Lung (tissue), 11 donors: ENCODE measurements at regions not wholly inside any gene's neighbourhood (a gene's known extent, or its start where the extent isn't known, plus 50 kb on each side); places are given as distances from the start of the nearest gene placed in this dataset.
A peak's percentile ranks its signal among the peaks of the same experiment; 100 is the strongest.

Source experiments
- ATAC-seq: fragments of 200-7000 bp; cut with Tn5 transposase; one replicate; pipeline ENCODE4 v1.9.1; 2020; ENCODE audit warnings: moderate number of reproducible peaks; ENCODE audit not compliant: insufficient read depth, low FRiP score
- DNase-seq, 3 donors: peaks; one replicate each; pipeline ENCODE4 v3.0.0-alpha.2; 2013 to 2017
- H3K27ac ChIP-seq, 2 donors: one replicate each; pipeline ENCODE4 v1.5.1; 2013; ENCODE audit warnings: mild to moderate bottlenecking in 2 of 2, moderate library complexity in 2 of 2, control low read depth in 1 of 2, inconsistent platforms in 1 of 2, low read depth in 1 of 2, low read length in 1 of 2
- H3K27me3 ChIP-seq, 3 donors: one replicate each; pipeline ENCODE4 v1.5.1; 2013; ENCODE audit warnings: low read length in 2 of 3; ENCODE audit not compliant: control insufficient read depth in 3 of 3, insufficient read depth in 3 of 3
- H3K36me3 ChIP-seq, 4 donors: one replicate each; pipeline ENCODE4 v1.5.1; 2013; ENCODE audit warnings: low read length in 4 of 4, mild to moderate bottlenecking in 1 of 4, moderate library complexity in 1 of 4; ENCODE audit not compliant: control insufficient read depth in 4 of 4, insufficient read depth in 4 of 4
- H3K4me1 ChIP-seq, 5 donors: one replicate each; pipeline ENCODE4 v1.5.1; 2013; ENCODE audit warnings: low read length in 5 of 5, mild to moderate bottlenecking in 2 of 5, moderate library complexity in 1 of 5; ENCODE audit not compliant: control insufficient read depth in 5 of 5, insufficient read depth in 5 of 5
- H3K4me3 ChIP-seq: one replicate; pipeline ENCODE4 v1.5.1; 2013; ENCODE audit warnings: mild to moderate bottlenecking, control low read depth, moderate library complexity
- H3K9ac ChIP-seq, 2 donors: one replicate each; pipeline ENCODE4 v1.5.1; 2013; ENCODE audit warnings: low read length in 2 of 2, control low read depth in 1 of 2; ENCODE audit not compliant: insufficient read depth in 1 of 2
- H3K9me3 ChIP-seq, 4 donors: one replicate each; pipeline ENCODE4 v1.5.1; 2013; ENCODE audit warnings: low read length in 3 of 4, mild to moderate bottlenecking in 1 of 4, moderate library complexity in 1 of 4; ENCODE audit not compliant: control insufficient read depth in 4 of 4, insufficient read depth in 3 of 4
- CTCF ChIP-seq: IDR thresholded peaks from 2 replicates; pipeline ENCODE4 v1.5.1; 2012; ENCODE audit warnings: mild to moderate bottlenecking; ENCODE audit errors: control extremely low read depth, extremely low read depth
- WGBS, 2 donors: extraction: QIAGEN DNeasy Blood & Tissue Kit; methylation state at CpG; one replicate each; pipeline ENCODE4 v1.1.7; 2013; 5-methylcytosine and 5-hydroxymethylcytosine counted together
- donor health status: control.
- donor health status: control.
- donor health status: Bipolar disorder and iron deficiency.
- donor health status: healthy.
- donor health status: DM: yes; HTN: yes; CAD: no.

DNA sequence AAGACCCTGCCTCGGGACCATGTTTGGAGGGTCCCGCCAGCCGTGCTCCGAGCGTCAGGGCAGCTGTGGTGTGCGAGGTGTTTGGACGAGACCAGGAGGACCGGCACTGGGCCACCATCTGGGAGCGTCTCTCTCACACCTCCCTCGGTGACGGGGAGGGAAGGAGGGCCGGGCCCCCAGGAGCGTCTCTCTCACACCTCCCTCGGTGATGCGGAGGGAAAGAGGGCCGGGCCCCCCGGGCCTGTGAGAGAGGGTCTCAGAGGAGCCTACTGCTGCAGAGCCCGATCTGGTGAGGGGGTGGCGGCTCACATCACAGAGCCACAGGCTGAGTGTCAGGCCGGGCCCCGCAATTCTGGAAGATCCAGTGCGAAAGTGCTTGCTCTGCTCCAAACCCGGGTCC, 65.8 kb upstream of the CFAP46 start:
- Histone ChIP-seq H3K4me1 (peaks cover 0 to 13% (median 0%) of the 10 kb centered on the region in 5 donors), H3K4me3 (no peak overlapping the region), H3K27me3 (no peaks in the 10 kb centered on the region), H3K27ac (peak overlapping the region in 1 of 2 donors; percentile 69), H3K9ac (no peak overlapping the region), H3K36me3 (no peaks in the 10 kb centered on the region), H3K9me3 (peaks cover 0 to 3% (median 0%) of the 10 kb centered on the region in 4 donors)
- ATAC-seq: no peak
- TF ChIP-seq CTCF: no peak
- 79 to 84% methylated on average over 23 of the region's 23 CpGs for WGBS, 2 donors
- no peak for DNase-seq

DNA sequence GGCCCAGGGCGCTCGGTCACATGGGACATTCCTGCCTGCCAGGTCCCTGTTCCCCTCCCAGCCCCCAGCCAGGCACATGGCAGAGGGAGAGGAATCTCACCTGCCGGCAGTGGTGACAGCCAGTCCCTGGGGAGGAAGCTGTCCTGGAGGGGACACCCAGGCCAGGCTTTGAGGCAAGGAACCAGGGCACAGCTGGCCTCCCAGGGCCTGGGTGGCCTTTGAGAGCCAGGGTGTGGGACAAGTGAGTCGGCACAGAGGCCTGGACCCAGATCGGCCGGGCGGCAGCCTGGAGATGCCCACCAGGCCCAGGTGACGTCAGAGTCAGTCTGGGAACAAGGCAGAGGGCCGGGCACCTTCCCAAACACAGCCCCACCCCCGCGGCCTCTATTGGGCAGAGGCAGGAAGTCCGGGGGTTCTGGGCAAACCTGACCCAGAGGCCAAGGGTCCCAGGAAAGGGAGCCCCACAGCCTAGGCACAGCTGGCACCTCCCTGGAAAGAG, 65.0 kb upstream of the CFAP46 start:
- Histone ChIP-seq H3K27me3 (no peaks in the 10 kb centered on the region), H3K9ac (no peak overlapping the region), H3K4me1 (peaks cover 0 to 10% (median 0%) of the 10 kb centered on the region in 5 donors), H3K9me3 (peaks cover 0 to 3% (median 0%) of the 10 kb centered on the region in 4 donors), H3K27ac (no peak overlapping the region), H3K36me3 (no peaks in the 10 kb centered on the region), H3K4me3 (no peak overlapping the region)
- 84 to 87% methylated on average over 12 of the region's 12 CpGs for WGBS, 2 donors
- ATAC-seq (no peak), DNase-seq (no peak)
- no peak for TF ChIP-seq CTCF

DNA sequence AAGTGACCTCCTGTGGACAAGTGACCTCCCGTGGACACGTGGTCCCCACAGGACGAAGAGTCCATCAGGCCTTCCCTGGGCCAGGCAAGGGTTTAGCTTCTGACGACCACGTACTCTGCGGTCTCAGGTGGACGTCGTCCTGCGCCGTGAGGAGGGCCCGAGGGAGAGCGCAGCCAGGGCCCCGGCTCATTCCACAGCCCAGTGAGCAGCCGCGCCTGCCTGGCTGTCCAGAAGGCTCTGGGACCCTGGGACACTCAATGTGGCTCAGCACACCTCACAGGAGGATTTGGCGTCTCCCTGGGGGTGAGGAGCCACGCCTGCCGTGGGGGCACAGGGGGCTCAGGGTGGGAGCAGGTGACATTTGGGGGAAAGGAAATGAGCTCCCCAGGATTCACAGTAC, 64.4 kb upstream of the CFAP46 start:
- ATAC-seq (no peak), DNase-seq (no peak)
- Histone ChIP-seq H3K9ac (no peak overlapping the region), H3K27me3 (no peaks in the 10 kb centered on the region), H3K4me1 (peaks cover 0 to 10% (median 0%) of the 10 kb centered on the region in 5 donors), H3K4me3 (no peak overlapping the region), H3K27ac (no peak overlapping the region), H3K9me3 (peaks cover 0 to 3% (median 0%) of the 10 kb centered on the region in 4 donors), H3K36me3 (no peaks in the 10 kb centered on the region)
- WGBS, 2 donors: 88 to 90% methylated on average over 18 of the region's 18 CpGs
- TF ChIP-seq CTCF: no peak

DNA sequence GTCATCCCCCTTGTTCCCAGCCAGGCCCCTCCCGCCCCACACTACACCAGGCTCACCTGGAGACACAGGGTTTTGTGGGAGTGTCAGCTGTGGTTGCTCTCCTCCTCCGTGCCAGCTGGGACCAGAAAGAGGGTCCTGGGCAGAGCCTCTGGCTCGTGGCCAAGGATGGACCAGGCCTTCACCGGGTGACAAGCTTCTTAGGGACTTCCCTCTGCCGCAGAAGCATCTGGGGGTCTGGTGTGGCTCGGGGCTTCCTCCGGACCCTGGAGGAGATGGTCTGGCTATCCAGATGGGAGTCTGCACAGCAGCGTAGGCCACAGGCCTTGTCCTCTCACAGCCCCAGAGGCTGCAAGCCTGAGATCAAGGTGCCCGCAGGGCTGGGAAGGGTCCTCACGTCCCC, 63.8 kb upstream of the CFAP46 start:
- ATAC-seq (no peak), DNase-seq (no peak)
- H3K36me3 ChIP-seq: no peaks in the 10 kb centered on the region
- no peaks in the 10 kb centered on the region for H3K27me3 ChIP-seq
- TF ChIP-seq CTCF: no peak
- H3K27ac ChIP-seq: no peak overlapping the region
- no peak overlapping the region for H3K4me3 ChIP-seq
- no peak overlapping the region for H3K9ac ChIP-seq
- 87 to 93% methylated on average over 8 to 10 of the region's 10 CpGs for WGBS, 2 donors
- peaks cover 0 to 3% (median 0%) of the 10 kb centered on the region in 4 donors for H3K9me3 ChIP-seq
- H3K4me1 ChIP-seq: peaks cover 0 to 8% (median 0%) of the 10 kb centered on the region in 5 donors
